ENCODE measurements at regions not wholly inside any gene's neighbourhood (a gene's known extent, or its start where the extent isn't known, plus 50 kb on each side); places are given as distances from the start of the nearest gene placed in this dataset.

- Histone ChIP-seq H3K27me3 (replicated peaks; ENCODE audit: insufficient read depth) (peaks cover 18% of the 10 kb centered on the region), H3K4me1 (ENCODE audit: insufficient read depth) (no peaks in the 10 kb centered on the region), H2AFZ (no peak overlapping the region), H3K9ac (no peak overlapping the region), H3K9me3 (ENCODE audit: low read depth) (no peaks in the 10 kb centered on the region), H3F3A (ENCODE audit: insufficient read depth) (no peaks in the 10 kb centered on the region), H3K4me2 (ENCODE audit: unreplicated experiment) (no peak overlapping the region), H3K79me2 (ENCODE audit: insufficient read depth) (no peaks in the 10 kb centered on the region), H3K9me2 (ENCODE audit: insufficient read depth) (no peaks in the 10 kb centered on the region), H3K36me3 (ENCODE audit: low read depth) (no peaks in the 10 kb centered on the region), H3K27ac (no peak overlapping the region), H4K20me1 (ENCODE audit: insufficient read depth) (no peaks in the 10 kb centered on the region), H3K4me3 (no peak overlapping the region)
- no peak for DNase-seq
- in situ Hi-C loops (cut with MboI) = no loop called here
- no peak for TF ChIP-seq EZH2phosphoT487 (IDR thresholded peaks at IDR 0.05; ENCODE audit: insufficient read depth, low read depth)
- TF ChIP-seq EZH2 (IDR thresholded peaks at IDR 0.05; ENCODE audit: insufficient read depth, poor library complexity, severe bottlenecking) = no peak
- WGBS, 2 experiments (ENCODE audit: low coverage in 1 of 2, low lambda C conversion rate in 2 of 2, missing lambda C conversion rate in 2 of 2) = 39 to 40% methylated on average over 4 of the region's 4 CpGs
Measured at GRCh38 chr12:3987571-3987970, 114.4 kb upstream of the PARP11 start.

- 42 to 44% methylated on average over 11 of the region's 11 CpGs for WGBS, 2 experiments (ENCODE audit: low coverage in 1 of 2, low lambda C conversion rate in 2 of 2, missing lambda C conversion rate in 2 of 2)
- in situ Hi-C loops (cut with MboI) = no loop called here
Measured at GRCh38 chr12:3980504-3981272, 107.5 kb upstream of the PARP11 start.

GRCh38 chr12:3977621-3978020 lies 104.4 kb upstream of the PARP11 start:
- no peak overlapping the region for H3K27ac ChIP-seq

More at GRCh38 chr12:3980504-3981272, 107.5 kb upstream of the PARP11 start:
- Histone ChIP-seq H3K27me3 (replicated peaks; ENCODE audit: insufficient read depth) (no peaks in the 10 kb centered on the region), H3K9ac (no peak overlapping the region), H3K36me3 (ENCODE audit: low read depth) (no peaks in the 10 kb centered on the region), H4K20me1 (ENCODE audit: insufficient read depth) (no peaks in the 10 kb centered on the region), H3K9me3 (ENCODE audit: low read depth) (no peaks in the 10 kb centered on the region), H3K4me1 (ENCODE audit: insufficient read depth) (no peaks in the 10 kb centered on the region), H3F3A (ENCODE audit: insufficient read depth) (no peaks in the 10 kb centered on the region), H3K27ac (no peak overlapping the region), H3K9me2 (ENCODE audit: insufficient read depth) (no peaks in the 10 kb centered on the region), H3K4me3 (no peak overlapping the region), H3K4me2 (ENCODE audit: unreplicated experiment) (no peak overlapping the region), H3K79me2 (ENCODE audit: insufficient read depth) (no peaks in the 10 kb centered on the region), H2AFZ (no peak overlapping the region)
- no peak for DNase-seq
- TF ChIP-seq EZH2 (IDR thresholded peaks at IDR 0.05; ENCODE audit: insufficient read depth, poor library complexity, severe bottlenecking) = no peak
- no peak for TF ChIP-seq EZH2phosphoT487 (IDR thresholded peaks at IDR 0.05; ENCODE audit: insufficient read depth, low read depth)

GRCh38 chr12:3976351-3976938 lies 103.2 kb upstream of the PARP11 start:
- Histone ChIP-seq H2AFZ (no peak overlapping the region), H3K27ac (no peak overlapping the region), H3K4me1 (ENCODE audit: insufficient read depth) (no peaks in the 10 kb centered on the region), H4K20me1 (ENCODE audit: insufficient read depth) (no peaks in the 10 kb centered on the region), H3K4me3 (no peak overlapping the region), H3F3A (ENCODE audit: insufficient read depth) (no peaks in the 10 kb centered on the region), H3K4me2 (ENCODE audit: unreplicated experiment) (no peak overlapping the region), H3K9me2 (ENCODE audit: insufficient read depth) (no peaks in the 10 kb centered on the region), H3K9me3 (ENCODE audit: low read depth) (no peaks in the 10 kb centered on the region), H3K36me3 (ENCODE audit: low read depth) (no peaks in the 10 kb centered on the region), H3K79me2 (ENCODE audit: insufficient read depth) (no peaks in the 10 kb centered on the region), H3K9ac (no peak overlapping the region), H3K27me3 (replicated peaks; ENCODE audit: insufficient read depth) (no peaks in the 10 kb centered on the region)
- 19 to 31% methylated on average over 5 of the region's 5 CpGs for WGBS, 2 experiments (ENCODE audit: low coverage in 1 of 2, low lambda C conversion rate in 2 of 2, missing lambda C conversion rate in 2 of 2)
- no peak for DNase-seq
- no peak for TF ChIP-seq EZH2phosphoT487 (IDR thresholded peaks at IDR 0.05; ENCODE audit: insufficient read depth, low read depth)
- in situ Hi-C loops (cut with MboI) = no loop called here

More at GRCh38 chr12:3977621-3978020, 104.4 kb upstream of the PARP11 start:
- no peak overlapping the region for H3K4me3 ChIP-seq
- H2AFZ ChIP-seq = no peak overlapping the region
- no peaks in the 10 kb centered on the region for H4K20me1 ChIP-seq (ENCODE audit: insufficient read depth)
- in situ Hi-C loops (cut with MboI) = no loop called here
- no peak for DNase-seq
- no peaks in the 10 kb centered on the region for H3K4me1 ChIP-seq (ENCODE audit: insufficient read depth)
- no peaks in the 10 kb centered on the region for H3K36me3 ChIP-seq (ENCODE audit: low read depth)
- TF ChIP-seq EZH2 (IDR thresholded peaks at IDR 0.05; ENCODE audit: insufficient read depth, poor library complexity, severe bottlenecking) (no peak), EZH2phosphoT487 (IDR thresholded peaks at IDR 0.05; ENCODE audit: insufficient read depth, low read depth) (no peak)
- no peaks in the 10 kb centered on the region for H3K9me2 ChIP-seq (ENCODE audit: insufficient read depth)
- H3K4me2 ChIP-seq (ENCODE audit: unreplicated experiment) = no peak overlapping the region
- WGBS, 2 experiments (ENCODE audit: low coverage in 1 of 2, low lambda C conversion rate in 2 of 2, missing lambda C conversion rate in 2 of 2) = 8 to 13% methylated on average over 2 of the region's 2 CpGs
- H3K79me2 ChIP-seq (ENCODE audit: insufficient read depth) = no peaks in the 10 kb centered on the region
- no peaks in the 10 kb centered on the region for H3F3A ChIP-seq (ENCODE audit: insufficient read depth)
- H3K27me3 ChIP-seq (replicated peaks; ENCODE audit: insufficient read depth) = no peaks in the 10 kb centered on the region
- no peak overlapping the region for H3K9ac ChIP-seq
- no peaks in the 10 kb centered on the region for H3K9me3 ChIP-seq (ENCODE audit: low read depth)
